ENCODE measurements at regions not wholly inside any gene's neighbourhood (a gene's known extent, or its start where the extent isn't known, plus 50 kb on each side); places are given as distances from the start of the nearest gene placed in this dataset.
"Not testable (repeated sequence)": the region's sequence is repeated elsewhere in the genome, so short reads cannot be mapped to it uniquely, and the experiment has no call there.

- no peak for DNase-seq
These were observed 123.1 kb upstream of the GPR12 start for GRCh38 chr13:26883613-26884257.

- no peak for DNase-seq
These were observed 122.1 kb upstream of the GPR12 start for GRCh38 chr13:26882731-26883130.

GRCh38 chr13:26881154-26881553, 120.6 kb upstream of the GPR12 start:
- DNase-seq: peak; percentile 61

- no peak for DNase-seq
These were observed 120.1 kb upstream of the GPR12 start for GRCh38 chr13:26880735-26881134.

- no peak for DNase-seq
These were observed 117.9 kb upstream of the GPR12 start for GRCh38 chr13:26878438-26878837.

- DNase-seq: no peak
These were observed 112.8 kb upstream of the GPR12 start for GRCh38 chr13:26873386-26873698.

- peak; percentile 39 for DNase-seq
These were observed 112.2 kb upstream of the GPR12 start for GRCh38 chr13:26872525-26873385.

- peak; percentile 44 for DNase-seq
These were observed 107.0 kb upstream of the GPR12 start for GRCh38 chr13:26867451-26868091.

- DNase-seq: no peak
These were observed 104.0 kb upstream of the GPR12 start for GRCh38 chr13:26864576-26864975.

- no peak for DNase-seq
These were observed 101.4 kb upstream of the GPR12 start for GRCh38 chr13:26861941-26862340.

- DNase-seq: no peak
These were observed 95.3 kb upstream of the GPR12 start for GRCh38 chr13:26855921-26856320.

GRCh38 chr13:26855071-26855470, 94.5 kb upstream of the GPR12 start:
- no peak for DNase-seq

GRCh38 chr13:26853323-26853722, 92.7 kb upstream of the GPR12 start:
- DNase-seq: no peak

- DNase-seq: no peak
These were observed 86.7 kb upstream of the GPR12 start for GRCh38 chr13:26847281-26847680.

GRCh38 chr13:26845063-26845462, 84.5 kb upstream of the GPR12 start:
- not testable (repeated sequence) for DNase-seq

GRCh38 chr13:26839682-26840081, 79.1 kb upstream of the GPR12 start:
- no peak for DNase-seq

GRCh38 chr13:26838821-26839220, 78.2 kb upstream of the GPR12 start:
- DNase-seq: no peak

- no peak for DNase-seq
These were observed 77.4 kb upstream of the GPR12 start for GRCh38 chr13:26837997-26838396.

GRCh38 chr13:26837102-26837501, 76.5 kb upstream of the GPR12 start:
- DNase-seq: no peak

GRCh38 chr13:26836626-26837025, 76.0 kb upstream of the GPR12 start:
- no peak for DNase-seq

- DNase-seq: no peak
These were observed 74.1 kb upstream of the GPR12 start for GRCh38 chr13:26834646-26835045.

- DNase-seq: no peak
These were observed 70.8 kb upstream of the GPR12 start for GRCh38 chr13:26831336-26831908.

GRCh38 chr13:26829716-26830115, 69.1 kb upstream of the GPR12 start:
- DNase-seq: no peak

GRCh38 chr13:26824581-26824980, 64.0 kb upstream of the GPR12 start:
- DNase-seq: no peak
